BE2C (cell line): ENCODE measurements at regions not wholly inside any gene's neighbourhood (a gene's known extent, or its start where the extent isn't known, plus 50 kb on each side); places are given as distances from the start of the nearest gene placed in this dataset.

ENCODE experiments used
- DNase-seq: peaks from one replicate; pipeline ENCODE4 v3.0.0-alpha.2; 2020
- H3K27me3 ChIP-seq: fragments of 250-450 bp; sonication (Bioruptor Pico); 2 replicates; pipeline ENCODE4 v1.5.1; 2020; ENCODE audit warnings: mild to moderate bottlenecking
- H3K36me3 ChIP-seq: fragments of 250-450 bp; sonication (Bioruptor Pico); 2 replicates; pipeline ENCODE4 v1.5.1; 2020; ENCODE audit warnings: mild to moderate bottlenecking
- H3K4me1 ChIP-seq: fragments of 250-450 bp; sonication (Bioruptor Pico); 2 replicates; pipeline ENCODE4 v1.5.1; 2020
- H3K4me3 ChIP-seq: 2 replicates; pipeline ENCODE4 v1.5.1; 2011; ENCODE audit warnings: low read depth, low read length
- H3K9me3 ChIP-seq: fragments of 250-450 bp; sonication (Bioruptor Pico); 2 replicates; pipeline ENCODE4 v1.5.1; 2020
- TF ChIP-seq, protein P1 (sequence below): IDR thresholded peaks from 2 replicates; pipeline ENCODE4 v1.5.1; 2012; ENCODE audit warnings: mild to moderate bottlenecking, low read depth, low read length

DNA sequence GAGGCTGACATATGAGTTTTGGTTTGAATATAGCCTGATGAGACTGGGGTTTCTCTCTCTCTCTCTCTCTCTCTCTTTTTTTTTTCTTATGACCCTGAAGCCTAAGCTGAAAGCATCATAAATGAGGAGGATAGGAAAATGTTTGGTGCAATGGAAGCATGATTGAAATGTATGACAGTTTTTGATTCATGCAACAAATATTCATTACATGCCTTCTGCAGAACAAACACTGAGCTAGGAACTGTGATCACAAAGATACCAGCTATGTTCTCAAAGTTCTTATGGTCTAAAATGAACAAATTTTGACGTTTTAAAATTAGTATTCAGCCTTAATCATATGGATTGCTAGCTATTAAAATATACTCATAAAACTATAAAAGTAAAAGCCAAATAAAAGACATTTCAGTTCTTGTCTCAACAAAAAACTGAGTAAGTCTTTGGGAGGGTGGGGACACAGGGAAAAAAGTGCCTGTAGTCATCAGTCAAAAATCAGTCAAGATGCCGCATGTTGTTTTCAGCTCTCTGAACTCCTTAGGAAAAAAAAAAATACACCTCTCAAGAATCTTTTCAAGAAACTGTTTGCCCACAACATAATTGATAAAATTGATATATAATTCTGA is 57.2 kb downstream of the NKX6-1 start:
- Histone ChIP-seq H3K9me3 (no peaks in the 10 kb centered on the region), H3K27me3 (no peaks in the 10 kb centered on the region), H3K36me3 (no peaks in the 10 kb centered on the region), H3K4me3 (no peak overlapping the region), H3K4me1 (no peaks in the 10 kb centered on the region)
- no peak for DNase-seq
- TF ChIP-seq, protein P1, sequence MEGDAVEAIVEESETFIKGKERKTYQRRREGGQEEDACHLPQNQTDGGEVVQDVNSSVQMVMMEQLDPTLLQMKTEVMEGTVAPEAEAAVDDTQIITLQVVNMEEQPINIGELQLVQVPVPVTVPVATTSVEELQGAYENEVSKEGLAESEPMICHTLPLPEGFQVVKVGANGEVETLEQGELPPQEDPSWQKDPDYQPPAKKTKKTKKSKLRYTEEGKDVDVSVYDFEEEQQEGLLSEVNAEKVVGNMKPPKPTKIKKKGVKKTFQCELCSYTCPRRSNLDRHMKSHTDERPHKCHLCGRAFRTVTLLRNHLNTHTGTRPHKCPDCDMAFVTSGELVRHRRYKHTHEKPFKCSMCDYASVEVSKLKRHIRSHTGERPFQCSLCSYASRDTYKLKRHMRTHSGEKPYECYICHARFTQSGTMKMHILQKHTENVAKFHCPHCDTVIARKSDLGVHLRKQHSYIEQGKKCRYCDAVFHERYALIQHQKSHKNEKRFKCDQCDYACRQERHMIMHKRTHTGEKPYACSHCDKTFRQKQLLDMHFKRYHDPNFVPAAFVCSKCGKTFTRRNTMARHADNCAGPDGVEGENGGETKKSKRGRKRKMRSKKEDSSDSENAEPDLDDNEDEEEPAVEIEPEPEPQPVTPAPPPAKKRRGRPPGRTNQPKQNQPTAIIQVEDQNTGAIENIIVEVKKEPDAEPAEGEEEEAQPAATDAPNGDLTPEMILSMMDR = no peak

DNA sequence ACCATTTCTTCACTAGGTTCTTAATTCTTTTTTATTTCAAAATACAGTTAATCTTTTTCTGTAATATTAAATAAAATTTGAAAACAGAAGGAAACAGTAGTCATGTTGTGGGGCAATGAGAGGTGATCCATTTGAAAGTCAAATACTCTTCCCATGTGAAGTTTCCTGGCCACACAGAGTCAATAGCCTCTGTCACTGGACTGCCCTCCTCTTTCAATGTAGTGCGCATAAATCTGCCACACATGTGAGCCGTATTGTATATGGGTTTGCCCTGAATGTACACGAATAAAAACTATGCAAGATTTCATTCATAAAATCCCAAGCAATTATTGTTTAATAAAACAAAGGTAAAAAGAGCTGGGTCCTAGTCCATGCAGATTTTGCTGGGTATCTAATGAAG is 59.1 kb downstream of the NKX6-1 start:
- Histone ChIP-seq H3K27me3 (no peaks in the 10 kb centered on the region), H3K36me3 (no peaks in the 10 kb centered on the region), H3K4me1 (no peaks in the 10 kb centered on the region), H3K9me3 (no peaks in the 10 kb centered on the region), H3K4me3 (no peak overlapping the region)
- TF ChIP-seq, protein P1 = no peak
- no peak for DNase-seq

DNA sequence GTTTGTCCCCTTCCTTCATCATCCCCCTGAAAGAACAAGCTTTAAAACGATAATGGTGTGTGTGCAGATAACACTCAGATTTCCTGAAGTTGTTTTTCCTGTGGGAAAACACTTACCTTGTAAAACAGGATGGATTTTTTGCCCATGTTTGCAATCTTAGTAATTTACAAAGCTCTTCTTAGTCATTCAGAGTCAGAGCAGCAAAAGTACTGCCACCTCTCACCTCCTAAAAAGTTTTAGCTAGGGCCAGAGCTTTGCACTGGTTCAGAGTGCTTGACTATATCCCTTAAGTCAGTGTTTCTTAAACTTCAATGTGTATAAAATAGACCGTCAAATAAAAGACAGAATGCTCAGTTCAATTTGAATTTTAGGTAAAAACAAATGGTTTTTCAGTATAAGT is 62.3 kb downstream of the NKX6-1 start:
- Histone ChIP-seq H3K36me3 (no peaks in the 10 kb centered on the region), H3K4me3 (no peak overlapping the region), H3K27me3 (no peaks in the 10 kb centered on the region), H3K9me3 (no peaks in the 10 kb centered on the region), H3K4me1 (no peaks in the 10 kb centered on the region)
- no peak for DNase-seq
- TF ChIP-seq, protein P1 = no peak

DNA sequence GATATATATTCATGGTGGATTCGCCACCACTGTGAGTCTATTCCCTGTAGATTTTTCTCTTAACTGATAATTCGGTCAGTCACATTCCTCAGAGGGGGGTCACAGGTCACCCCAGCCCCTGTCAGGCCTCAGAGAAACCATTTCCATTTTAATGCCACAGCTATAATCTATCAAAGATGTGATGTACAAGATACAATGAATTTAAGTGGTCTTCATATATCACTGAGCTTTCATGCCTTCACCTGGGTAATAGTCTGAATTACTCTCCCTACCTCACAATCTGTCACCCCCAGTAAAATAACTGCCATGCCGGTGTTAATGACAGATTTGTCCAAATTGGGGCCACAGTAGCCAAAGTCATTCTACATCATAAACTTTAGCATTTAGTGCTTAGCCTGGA is 64.7 kb downstream of the NKX6-1 start:
- Histone ChIP-seq H3K27me3 (no peaks in the 10 kb centered on the region), H3K4me1 (no peaks in the 10 kb centered on the region), H3K4me3 (no peak overlapping the region), H3K36me3 (no peaks in the 10 kb centered on the region), H3K9me3 (no peaks in the 10 kb centered on the region)
- DNase-seq = no peak
- TF ChIP-seq, protein P1 = no peak

DNA sequence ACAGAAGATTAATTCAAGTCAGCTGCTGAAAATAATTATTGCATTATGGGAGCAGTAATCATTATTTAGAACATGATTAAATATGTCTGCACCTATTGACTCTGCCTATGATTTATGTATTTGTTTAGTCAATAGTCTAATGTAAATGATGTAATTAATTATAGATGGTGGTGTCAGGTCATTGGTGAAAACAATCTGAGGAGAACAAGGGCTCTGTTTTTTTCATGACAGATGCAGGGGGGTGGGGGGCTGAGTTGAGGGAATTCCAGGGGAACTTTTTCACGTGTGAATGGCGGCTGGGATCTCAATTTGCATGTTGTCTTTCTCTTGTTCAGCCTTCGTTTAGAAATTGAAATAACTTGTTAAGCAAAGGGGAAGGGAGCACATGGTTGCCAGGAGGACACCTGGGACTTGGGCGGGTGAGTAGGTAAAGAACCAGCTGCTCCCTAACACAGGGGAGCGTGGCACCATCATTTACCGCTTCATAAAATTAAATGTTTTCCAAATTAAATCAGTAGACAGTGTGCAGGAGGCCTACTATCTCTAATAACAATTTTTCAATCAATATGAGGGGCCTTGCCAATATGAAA is 65.4 kb downstream of the NKX6-1 start:
- Histone ChIP-seq H3K9me3 (no peaks in the 10 kb centered on the region), H3K36me3 (no peaks in the 10 kb centered on the region), H3K27me3 (no peaks in the 10 kb centered on the region), H3K4me3 (no peak overlapping the region), H3K4me1 (no peaks in the 10 kb centered on the region)
- no peak for DNase-seq
- TF ChIP-seq, protein P1 = no peak

DNA sequence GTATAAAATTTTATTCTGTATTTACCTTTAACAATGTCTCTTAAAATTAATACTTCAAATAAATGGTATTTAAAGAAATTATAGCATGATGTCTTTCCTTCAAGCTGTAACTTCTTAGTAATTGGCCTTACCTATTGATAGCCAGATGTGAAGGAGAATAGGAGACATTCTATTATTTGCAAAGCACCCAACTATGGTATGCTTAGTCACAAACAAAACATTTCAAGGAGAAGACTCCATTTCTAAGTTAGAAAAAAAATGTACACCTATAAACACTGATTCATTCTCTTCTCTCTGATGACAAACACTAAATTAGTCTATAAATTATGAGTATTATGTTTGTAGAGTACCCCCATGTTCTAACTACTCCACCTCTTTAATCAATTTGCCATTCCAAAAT is 66.4 kb downstream of the NKX6-1 start:
- no peak for DNase-seq
- Histone ChIP-seq H3K27me3 (no peaks in the 10 kb centered on the region), H3K9me3 (no peaks in the 10 kb centered on the region), H3K4me3 (no peak overlapping the region), H3K4me1 (no peaks in the 10 kb centered on the region), H3K36me3 (no peaks in the 10 kb centered on the region)
- TF ChIP-seq, protein P1 = no peak
